ENCODE measurements at regions not wholly inside any gene's neighbourhood (a gene's known extent, or its start where the extent isn't known, plus 50 kb on each side); places are given as distances from the start of the nearest gene placed in this dataset.

GRCh38 chr10:46171661-46172060 lies 115.1 kb upstream of the ANTXRL start:
- no peak for TF ChIP-seq CTCF (IDR thresholded peaks at IDR 0.05)
- no peak for TF ChIP-seq POLR2AphosphoS5 (IDR thresholded peaks at IDR 0.05)
- no peak for TF ChIP-seq POLR2A (IDR thresholded peaks at IDR 0.05)
